GM12878 (cell line): ENCODE measurements at regions not wholly inside any gene's neighbourhood (a gene's known extent, or its start where the extent isn't known, plus 50 kb on each side); places are given as distances from the start of the nearest gene placed in this dataset.
"Not testable (repeated sequence)": the region's sequence is repeated elsewhere in the genome, so short reads cannot be mapped to it uniquely, and the experiment has no call there.

ENCODE experiments used
- ATAC-seq: fragments of 200-7000 bp; cut with Tn5 transposase; 3 replicates; pipeline ENCODE4 v1.9.1; 2020; ENCODE audit warnings: mild to moderate bottlenecking, moderate library complexity
- BruUV-seq: library from RNA; stranded (reverse); fragments of 400-500 nt; replicated peaks from 2 replicates; lab custom pipeline; 2021; lab: Mats Ljungman, UMichigan
- CTCF ChIA-PET: fragments of 300-600 bp; sonication (Branson Sonifier 250); formaldehyde crosslinking; extraction: SDS; loops from one replicate; lab custom pipeline; 2021; ENCODE audit warnings: inconsistent platforms; lab: Yijun Ruan, JAX
- POLR2A ChIA-PET: fragments of 350-600 bp; formaldehyde crosslinking; extraction: SDS; loops from one replicate; lab custom pipeline; 2021; ENCODE audit warnings: inconsistent platforms; lab: Charles Lee
- RAD21 ChIA-PET: fragments of 300-600 bp; sonication (Branson Sonifier 250); formaldehyde crosslinking; loops from one replicate; lab custom pipeline; 2023; ENCODE audit warnings: antibody characterized with exemption; ENCODE audit not compliant: unreplicated experiment; lab: Charles Lee
- SMC1A ChIA-PET: fragments of 300-600 bp; sonication (Branson Sonifier 250); formaldehyde crosslinking; loops from one replicate; lab custom pipeline; 2023; ENCODE audit not compliant: unreplicated experiment, uncharacterized antibody; lab: Charles Lee
- DNase-seq: peaks from one replicate; pipeline ENCODE4 v3.0.0-alpha.2; 2011; ENCODE audit warnings: low read depth, low spot score
- FAIRE-seq: peaks from 3 replicates; lab custom pipeline; 2011; peaks lifted over from hg19 to GRCh38; lab: Jason Lieb, UNC
- H2AFZ ChIP-seq: 2 replicates; pipeline ENCODE4 v1.6.0; 2011; ENCODE audit warnings: low read depth, low read length, control low read depth; ENCODE audit not compliant: control insufficient read depth
- H3K27ac ChIP-seq: 2 replicates; pipeline ENCODE4 v1.5.1; 2011; ENCODE audit warnings: control low read depth; ENCODE audit not compliant: control insufficient read depth, insufficient read depth
- H3K27me3 ChIP-seq, 2 experiments: replicated peaks in 1 of 2; 2 replicates each; pipeline versions ENCODE4 v1.6.0 to v1.6.1; 2011; ENCODE audit warnings: low read length in 1 of 2; ENCODE audit not compliant: control insufficient read depth in 2 of 2, insufficient read depth in 2 of 2
- H3K36me3 ChIP-seq, 2 experiments: 2 replicates each; pipeline ENCODE4 v1.5.1; 2011; ENCODE audit warnings: low read length in 1 of 2; ENCODE audit not compliant: control insufficient read depth in 2 of 2, insufficient read depth in 2 of 2
- H3K4me1 ChIP-seq: 2 replicates; pipeline ENCODE4 v1.6.1; 2011; ENCODE audit warnings: mild to moderate bottlenecking, low read length, moderate library complexity, mixed read lengths; ENCODE audit not compliant: control insufficient read depth, insufficient read depth
- H3K4me2 ChIP-seq: 2 replicates; pipeline ENCODE4 v1.6.0; 2011; ENCODE audit warnings: control low read depth; ENCODE audit not compliant: control insufficient read depth, insufficient read depth
- H3K4me3 ChIP-seq: fragments of 200-600 bp; sonication (generic); 2 replicates; pipeline ENCODE4 v1.5.1; 2016
- H3K79me2 ChIP-seq: 2 replicates; pipeline ENCODE4 v1.6.0; 2011; ENCODE audit warnings: low read length; ENCODE audit not compliant: control insufficient read depth, insufficient read depth
- H3K9ac ChIP-seq: 2 replicates; pipeline ENCODE4 v1.8.0; 2011; ENCODE audit warnings: low read length, control low read depth, mixed read lengths; ENCODE audit not compliant: control insufficient read depth, insufficient read depth
- H3K9me3 ChIP-seq: replicated peaks from 3 replicates; pipeline ENCODE4 v1.5.1; 2011; ENCODE audit warnings: mild to moderate bottlenecking, low read length; ENCODE audit not compliant: control insufficient read depth, insufficient read depth
- H4K20me1 ChIP-seq: 2 replicates; pipeline ENCODE4 v1.6.0; 2011; ENCODE audit not compliant: control insufficient read depth, insufficient read depth
- WGBS: methylation state at CpG from one replicate; pipeline ENCODE4 v1.1.6; 2016; ENCODE audit warnings: low lambda C conversion rate; ENCODE audit not compliant: insufficient replicate concordance, insufficient coverage; ENCODE audit errors: missing lambda C conversion rate; 5-methylcytosine and 5-hydroxymethylcytosine counted together
- in situ Hi-C: fragments of 300-500 bp; cut with MboI; formaldehyde crosslinking; loops from 9 replicates; pipeline ENCODE4 v1.14.3; 2018; ENCODE audit warnings: mixed read lengths
- intact Hi-C: fragments of 100-400 bp; cut with micrococcal nuclease; formaldehyde crosslinking; loops from one replicate; pipeline ENCODE4 v1.14.2; 2022; ENCODE audit not compliant: unreplicated experiment

DNA sequence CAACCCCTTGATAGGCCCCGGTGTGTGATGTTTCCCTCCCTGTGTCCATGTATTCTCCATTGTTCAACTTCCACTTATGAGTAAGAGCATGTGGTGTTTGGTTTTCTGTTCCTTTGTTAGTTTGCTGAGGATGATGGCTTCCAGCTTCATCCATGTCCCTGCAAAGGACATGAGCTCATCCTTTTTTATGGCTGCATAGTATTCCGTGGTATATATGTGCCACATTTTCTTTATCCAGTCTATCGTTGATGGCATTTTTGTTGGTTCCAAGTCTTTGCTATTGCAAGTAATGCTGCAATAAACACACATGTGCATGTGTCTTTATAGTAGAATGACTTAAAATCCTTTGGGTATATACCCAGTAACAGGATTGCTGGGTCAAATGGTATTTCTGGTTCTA lies 132.3 kb downstream of the CXCL12 start:
- H3K9me3 ChIP-seq, H3K27ac ChIP-seq, H3K4me2 ChIP-seq, H3K4me1 ChIP-seq, intact Hi-C loops, in situ Hi-C loops, H3K79me2 ChIP-seq, H3K36me3 ChIP-seq, H2AFZ ChIP-seq, H3K4me3 ChIP-seq, H3K9ac ChIP-seq, POLR2A ChIA-PET, ATAC-seq, BruUV-seq, H4K20me1 ChIP-seq, CTCF ChIA-PET, FAIRE-seq, H3K27me3 ChIP-seq, DNase-seq, RAD21 ChIA-PET, SMC1A ChIA-PET: not testable (repeated sequence)
- WGBS = 79% methylated on average over 2 of the region's 3 CpGs

DNA sequence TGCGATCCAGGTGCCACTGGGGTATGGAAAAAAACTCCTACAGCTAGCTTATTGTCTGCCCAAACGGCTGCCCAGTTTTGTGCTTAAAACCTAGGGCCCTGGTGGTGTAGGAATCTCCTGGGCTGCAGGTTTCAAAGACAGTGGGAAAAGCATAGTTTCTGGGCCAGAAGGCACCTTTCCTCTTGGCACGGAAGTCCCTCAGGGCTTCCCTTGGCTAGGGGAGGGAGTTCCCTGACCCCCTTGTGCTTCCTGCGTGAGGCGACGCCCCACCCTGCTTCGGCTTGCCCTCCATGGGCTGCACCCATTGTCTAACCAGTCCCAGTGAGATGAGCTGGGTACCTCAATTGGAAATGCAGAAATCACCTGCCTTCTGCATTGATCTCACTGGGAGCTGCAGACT lies 135.0 kb downstream of the CXCL12 start:
- POLR2A ChIA-PET = interaction anchor here (1.7 kb wide), 1 partner anchor 241 kb away, joined by 3 read pairs; no protein-coding TSS in a partner anchor
- H3K4me3 ChIP-seq, DNase-seq, H4K20me1 ChIP-seq, H2AFZ ChIP-seq, H3K9me3 ChIP-seq, H3K4me1 ChIP-seq, intact Hi-C loops, H3K27me3 ChIP-seq, ATAC-seq, FAIRE-seq, BruUV-seq, H3K27ac ChIP-seq, H3K79me2 ChIP-seq, in situ Hi-C loops, CTCF ChIA-PET, H3K36me3 ChIP-seq, H3K9ac ChIP-seq, H3K4me2 ChIP-seq: not testable (repeated sequence)
- SMC1A ChIA-PET = interaction anchor here (1.0 to 1.9 kb wide), 5 partner anchors 9 to 136 kb away, joined by 3 to 10 read pairs (median 3); no protein-coding TSS in a partner anchor
- RAD21 ChIA-PET = interaction anchor here (0.9 to 3.9 kb wide), 3 partner anchors 11 to 241 kb away, joined by 3 to 17 read pairs (median 3); no protein-coding TSS in a partner anchor
- 35% methylated on average over 7 of the region's 7 CpGs for WGBS
